Activated T-helper 17 cell treated with anti-CD3 and anti-CD28 coated beads, Interleukin-2, amount 50 U/mL, for 72 hours (primary cell): ENCODE measurements at regions not wholly inside any gene's neighbourhood (a gene's known extent, or its start where the extent isn't known, plus 50 kb on each side); places are given as distances from the start of the nearest gene placed in this dataset.
"Not testable (repeated sequence)": the region's sequence is repeated elsewhere in the genome, so short reads cannot be mapped to it uniquely, and the experiment has no call there.

Experiments
- ATAC-seq: fragments of 150-1000 bp; cut with Tn5 transposase; replicated peaks from 2 replicates; pipeline ENCODE4 v1.10.0; 2021; ENCODE audit warnings: mild to moderate bottlenecking, moderate library complexity
- H3K27ac Mint-ChIP-seq: one replicate; pipeline ENCODE4 v1.8.0; 2022; ENCODE audit warnings: mixed read lengths
- H3K27me3 Mint-ChIP-seq: one replicate; pipeline ENCODE4 v1.8.0; 2022; ENCODE audit warnings: mixed read lengths
- H3K36me3 Mint-ChIP-seq: one replicate; pipeline ENCODE4 v1.8.0; 2022; ENCODE audit warnings: low read depth, mild to moderate bottlenecking, mixed read lengths
- H3K4me1 Mint-ChIP-seq: one replicate; pipeline ENCODE4 v1.8.0; 2022; ENCODE audit warnings: mixed read lengths
- H3K4me3 Mint-ChIP-seq: one replicate; pipeline ENCODE4 v1.8.0; 2022; ENCODE audit warnings: mild to moderate bottlenecking, mixed read lengths
- H3K9me3 Mint-ChIP-seq: one replicate; pipeline ENCODE4 v1.8.0; 2022; ENCODE audit warnings: mixed read lengths

DNA sequence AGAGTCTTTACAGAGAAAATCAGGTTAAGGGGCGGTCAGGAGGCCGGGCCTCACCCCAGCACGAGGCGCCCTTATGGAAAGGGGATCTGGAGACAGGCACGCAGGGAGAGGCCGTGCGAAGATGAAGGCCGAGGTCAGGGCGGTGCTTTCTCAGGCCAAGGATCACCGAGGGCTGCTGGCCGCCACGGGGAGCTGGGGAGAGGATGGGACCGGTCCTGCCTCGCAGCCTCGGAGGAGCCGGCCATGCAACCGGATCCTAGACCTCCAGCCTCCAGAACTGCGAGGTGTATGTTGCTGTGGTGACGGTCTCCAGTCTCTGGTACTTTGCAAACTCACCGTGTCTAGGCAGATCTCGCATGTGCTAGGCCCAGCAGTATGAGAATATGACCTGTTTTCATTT, 138.2 kb upstream of the NKX1-1 start:
- H3K27ac Mint-ChIP-seq, H3K36me3 Mint-ChIP-seq, H3K9me3 Mint-ChIP-seq, H3K4me3 Mint-ChIP-seq, ATAC-seq, H3K4me1 Mint-ChIP-seq: not testable (repeated sequence)
- peaks cover 12% of the 10 kb centered on the region for H3K27me3 Mint-ChIP-seq

DNA sequence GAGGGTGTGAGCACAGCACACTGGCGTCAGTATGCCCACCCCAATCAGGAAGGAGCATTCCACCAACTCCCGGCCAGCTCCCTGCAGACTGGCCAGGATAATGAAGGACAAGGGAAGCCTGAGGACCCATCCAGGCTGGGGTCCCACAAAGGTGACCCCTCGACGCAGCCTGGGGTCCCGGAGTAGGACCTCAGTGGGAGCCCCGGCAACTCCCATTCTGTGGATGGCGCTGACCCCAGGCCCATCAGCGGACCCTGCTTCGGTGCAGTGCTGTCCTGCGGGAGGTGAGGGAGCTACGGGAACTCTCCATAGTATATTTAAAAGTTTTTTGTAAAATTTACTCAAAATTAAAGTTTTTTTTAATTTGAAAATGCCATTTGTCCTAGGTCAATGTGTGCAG, 137.7 kb upstream of the NKX1-1 start:
- ATAC-seq = no peak
- H3K27ac Mint-ChIP-seq = no peak overlapping the region
- no peak overlapping the region for H3K4me3 Mint-ChIP-seq
- no peaks in the 10 kb centered on the region for H3K9me3 Mint-ChIP-seq
- H3K36me3 Mint-ChIP-seq = no peaks in the 10 kb centered on the region
- peaks cover 10% of the 10 kb centered on the region for H3K4me1 Mint-ChIP-seq
- H3K27me3 Mint-ChIP-seq = peaks cover 12% of the 10 kb centered on the region

- H3K27ac Mint-ChIP-seq = no peak overlapping the region
- no peaks in the 10 kb centered on the region for H3K36me3 Mint-ChIP-seq
- H3K27me3 Mint-ChIP-seq = peaks cover 8% of the 10 kb centered on the region
- H3K4me3 Mint-ChIP-seq = no peak overlapping the region
- no peaks in the 10 kb centered on the region for H3K9me3 Mint-ChIP-seq
- peaks cover 7% of the 10 kb centered on the region for H3K4me1 Mint-ChIP-seq
- no peak for ATAC-seq
Observed at GRCh38 chr4:1543561-1543960, 137.3 kb upstream of the NKX1-1 start.

GRCh38 chr4:1542516-1543320, 136.5 kb upstream of the NKX1-1 start:
- peaks cover 6% of the 10 kb centered on the region for H3K27me3 Mint-ChIP-seq
- ATAC-seq = no peak
- no peaks in the 10 kb centered on the region for H3K36me3 Mint-ChIP-seq
- no peak overlapping the region for H3K4me3 Mint-ChIP-seq
- no peak overlapping the region for H3K27ac Mint-ChIP-seq
- H3K9me3 Mint-ChIP-seq = no peaks in the 10 kb centered on the region
- H3K4me1 Mint-ChIP-seq = peaks cover 4% of the 10 kb centered on the region

DNA sequence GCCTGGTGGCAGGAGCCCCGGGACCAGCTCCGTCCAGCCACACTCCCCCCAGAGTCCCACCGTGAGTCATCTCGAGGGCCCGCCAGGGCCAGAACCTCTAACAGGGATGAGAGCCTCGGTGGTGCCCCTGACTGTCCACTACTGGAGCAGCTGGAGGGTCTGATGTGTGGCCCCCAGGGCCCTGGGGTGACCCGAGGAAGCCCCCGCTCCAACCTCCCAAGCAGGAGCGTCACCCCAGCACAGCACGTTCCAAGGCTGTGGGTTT, 135.9 kb upstream of the NKX1-1 start:
- Mint-ChIP-seq H3K9me3 (no peaks in the 10 kb centered on the region), H3K4me3 (no peak overlapping the region), H3K36me3 (no peaks in the 10 kb centered on the region), H3K27me3 (peaks cover under 1% of the 10 kb centered on the region), H3K4me1 (no peaks in the 10 kb centered on the region), H3K27ac (no peak overlapping the region)
- no peak for ATAC-seq

- Mint-ChIP-seq H3K27ac (no peak overlapping the region), H3K4me3 (no peak overlapping the region), H3K4me1 (no peaks in the 10 kb centered on the region), H3K27me3 (no peaks in the 10 kb centered on the region), H3K9me3 (no peaks in the 10 kb centered on the region), H3K36me3 (no peaks in the 10 kb centered on the region)
- no peak for ATAC-seq
Observed at GRCh38 chr4:1541449-1542225, 135.4 kb upstream of the NKX1-1 start.

GRCh38 chr4:1540601-1541375, 134.5 kb upstream of the NKX1-1 start:
- Mint-ChIP-seq H3K4me3 (no peak overlapping the region), H3K36me3 (no peaks in the 10 kb centered on the region), H3K9me3 (no peaks in the 10 kb centered on the region), H3K27me3 (no peaks in the 10 kb centered on the region), H3K27ac (no peak overlapping the region), H3K4me1 (no peaks in the 10 kb centered on the region)
- ATAC-seq = no peak

GRCh38 chr4:1539859-1540600, 133.8 kb upstream of the NKX1-1 start:
- H3K4me1 Mint-ChIP-seq = no peaks in the 10 kb centered on the region

DNA sequence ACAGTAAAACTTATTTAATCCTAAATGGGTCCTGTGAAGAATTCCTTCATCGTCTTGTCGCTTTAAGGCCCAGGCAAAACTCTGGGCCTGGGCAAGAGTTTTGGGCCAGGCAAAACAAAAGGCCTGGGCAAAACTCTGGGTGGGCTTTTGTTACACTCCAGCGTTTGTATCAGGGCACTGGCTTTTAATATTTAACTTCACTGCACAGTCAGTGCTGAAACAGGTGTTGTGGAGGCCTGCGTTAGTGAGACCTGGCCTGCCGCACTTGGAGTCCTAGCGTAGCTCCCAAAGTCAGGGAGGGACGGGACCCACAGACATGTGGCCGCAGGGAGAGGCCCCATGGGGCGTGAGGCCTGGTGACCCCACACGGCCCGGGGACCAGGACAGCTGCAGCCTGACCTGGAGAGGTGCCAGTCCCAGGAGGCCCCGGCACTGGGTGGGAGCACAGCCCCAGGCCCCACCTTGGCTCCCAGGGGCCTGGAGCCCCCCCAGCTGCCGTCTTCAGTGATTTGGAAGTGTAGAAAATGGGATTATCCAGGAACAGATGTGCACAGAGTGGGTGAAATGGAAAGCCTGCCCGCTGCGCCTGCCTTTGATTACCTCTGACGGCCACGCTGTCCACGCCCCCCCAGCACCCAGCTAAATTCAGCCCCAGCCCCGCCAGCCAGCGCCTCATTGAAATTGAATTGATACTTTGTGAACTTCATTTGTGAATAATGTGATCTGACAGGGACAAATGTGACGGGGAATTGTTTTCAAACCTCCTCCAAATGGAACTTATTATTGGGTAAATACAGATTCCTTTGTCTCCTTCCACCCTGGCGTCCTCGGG, 132.9 kb upstream of the NKX1-1 start:
- Mint-ChIP-seq H3K9me3 (no peaks in the 10 kb centered on the region), H3K4me3 (no peak overlapping the region), H3K27me3 (no peaks in the 10 kb centered on the region), H3K36me3 (no peaks in the 10 kb centered on the region), H3K27ac (no peak overlapping the region), H3K4me1 (no peaks in the 10 kb centered on the region)
- no peak for ATAC-seq

More at GRCh38 chr4:1539859-1540600, 133.8 kb upstream of the NKX1-1 start:
- no peaks in the 10 kb centered on the region for H3K36me3 Mint-ChIP-seq
- no peaks in the 10 kb centered on the region for H3K27me3 Mint-ChIP-seq
- ATAC-seq = no peak
- no peak overlapping the region for H3K27ac Mint-ChIP-seq
- no peak overlapping the region for H3K4me3 Mint-ChIP-seq
- no peaks in the 10 kb centered on the region for H3K9me3 Mint-ChIP-seq

GRCh38 chr4:1538096-1538410, 131.8 kb upstream of the NKX1-1 start:
- Mint-ChIP-seq H3K36me3 (no peaks in the 10 kb centered on the region), H3K9me3 (no peaks in the 10 kb centered on the region), H3K4me3 (no peak overlapping the region)

DNA sequence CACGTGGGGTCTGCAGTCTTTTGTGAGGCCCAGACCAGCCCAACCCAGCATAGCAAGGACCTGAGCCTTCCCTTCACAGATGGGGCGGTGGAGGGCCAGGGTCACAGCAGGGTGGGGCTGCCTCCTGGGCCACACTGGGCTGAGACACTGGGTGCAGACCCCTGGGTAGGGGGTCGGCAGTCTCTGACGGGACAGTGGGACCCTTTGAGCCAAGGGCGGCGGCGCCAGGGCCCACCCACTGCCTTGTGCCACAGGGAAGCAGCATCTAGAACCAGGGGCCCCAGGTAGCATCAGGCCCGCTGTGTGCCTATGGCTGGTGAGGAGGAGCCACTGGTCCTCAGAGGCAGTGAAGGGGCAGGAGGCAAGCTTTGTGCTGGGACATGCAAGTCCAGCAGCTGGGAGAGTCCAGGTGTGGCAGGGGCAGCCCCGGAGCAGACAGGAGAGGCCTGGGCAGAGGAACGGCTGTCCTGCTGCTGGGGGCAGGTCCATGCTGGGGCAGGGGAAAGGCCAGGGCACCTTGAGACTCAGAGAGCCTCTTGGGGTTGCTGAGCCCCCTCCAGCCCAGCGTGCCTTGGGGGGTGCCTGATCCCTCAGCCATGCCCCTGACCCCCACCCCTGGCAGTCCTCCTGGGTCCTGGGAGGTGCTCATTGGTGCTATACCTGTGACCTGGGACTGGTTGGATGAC, 131.3 kb upstream of the NKX1-1 start:
- Mint-ChIP-seq H3K36me3 (no peaks in the 10 kb centered on the region), H3K9me3 (no peaks in the 10 kb centered on the region), H3K27ac (no peak overlapping the region), H3K4me3 (no peak overlapping the region), H3K4me1 (no peaks in the 10 kb centered on the region), H3K27me3 (peaks cover 4% of the 10 kb centered on the region)
- no peak for ATAC-seq

More at GRCh38 chr4:1538096-1538410, 131.8 kb upstream of the NKX1-1 start:
- Mint-ChIP-seq H3K4me1 (no peaks in the 10 kb centered on the region), H3K27ac (no peak overlapping the region), H3K27me3 (peaks cover 4% of the 10 kb centered on the region)
- ATAC-seq = no peak

- H3K4me3 Mint-ChIP-seq = no peak overlapping the region
- ATAC-seq = no peak
Observed at GRCh38 chr4:1536579-1537409, 130.6 kb upstream of the NKX1-1 start.

More at GRCh38 chr4:1536579-1537409, 130.6 kb upstream of the NKX1-1 start:
- H3K4me1 Mint-ChIP-seq = no peaks in the 10 kb centered on the region
- no peaks in the 10 kb centered on the region for H3K9me3 Mint-ChIP-seq
- H3K27ac Mint-ChIP-seq = no peak overlapping the region
- no peaks in the 10 kb centered on the region for H3K36me3 Mint-ChIP-seq
- peaks cover 4% of the 10 kb centered on the region for H3K27me3 Mint-ChIP-seq
